RWPE1 (cell line): ENCODE measurements at regions not wholly inside any gene's neighbourhood (a gene's known extent, or its start where the extent isn't known, plus 50 kb on each side); places are given as distances from the start of the nearest gene placed in this dataset.

Source experiments
- CTCF ChIA-PET: fragments of 350-600 bp; sonication (Branson Sonifier 250); formaldehyde crosslinking; extraction: SDS; loops from one replicate; lab custom pipeline; 2021; lab: Yijun Ruan, JAX
- POLR2A ChIA-PET: fragments of 400-600 bp; formaldehyde crosslinking; extraction: SDS; loops from one replicate; lab custom pipeline; 2020; ENCODE audit warnings: antibody characterized with exemption; ENCODE audit not compliant: low non-redundant PET; lab: Yijun Ruan, JAX
- DNase-seq: peaks from one replicate; pipeline ENCODE4 v3.0.0; 2012; ENCODE audit warnings: low spot score
- H3K27ac ChIP-seq: fragments of 450-650 bp; 2 replicates; pipeline ENCODE4 v1.5.1; 2017
- TF ChIP-seq, protein P1 (sequence below): fragments of 450-650 bp; conservative IDR thresholded peaks from 2 replicates; pipeline ENCODE4 v1.5.1; 2017; ENCODE audit warnings: low read depth, mild to moderate bottlenecking

DNA sequence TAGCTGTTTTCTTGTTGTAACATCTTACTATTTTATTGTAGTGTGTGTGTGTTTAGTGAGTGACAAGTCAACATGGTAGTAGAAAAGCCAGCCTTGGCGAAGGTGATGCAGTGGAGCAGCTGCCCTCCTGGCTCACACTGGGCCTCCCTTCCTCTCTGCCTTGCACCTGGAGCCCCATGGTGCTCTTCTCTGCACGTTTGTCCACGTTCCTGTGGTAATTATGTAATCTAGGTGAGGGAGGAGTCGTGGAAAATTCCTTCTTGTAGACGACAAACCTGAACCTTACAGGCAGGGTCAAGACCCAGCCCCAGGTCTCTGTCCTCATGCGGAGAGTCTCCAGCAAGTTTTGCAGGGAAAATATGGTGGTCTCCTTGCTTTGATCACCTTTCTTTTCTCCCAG, 348.3 kb upstream of the MKI67 start:
- TF ChIP-seq, protein P1, sequence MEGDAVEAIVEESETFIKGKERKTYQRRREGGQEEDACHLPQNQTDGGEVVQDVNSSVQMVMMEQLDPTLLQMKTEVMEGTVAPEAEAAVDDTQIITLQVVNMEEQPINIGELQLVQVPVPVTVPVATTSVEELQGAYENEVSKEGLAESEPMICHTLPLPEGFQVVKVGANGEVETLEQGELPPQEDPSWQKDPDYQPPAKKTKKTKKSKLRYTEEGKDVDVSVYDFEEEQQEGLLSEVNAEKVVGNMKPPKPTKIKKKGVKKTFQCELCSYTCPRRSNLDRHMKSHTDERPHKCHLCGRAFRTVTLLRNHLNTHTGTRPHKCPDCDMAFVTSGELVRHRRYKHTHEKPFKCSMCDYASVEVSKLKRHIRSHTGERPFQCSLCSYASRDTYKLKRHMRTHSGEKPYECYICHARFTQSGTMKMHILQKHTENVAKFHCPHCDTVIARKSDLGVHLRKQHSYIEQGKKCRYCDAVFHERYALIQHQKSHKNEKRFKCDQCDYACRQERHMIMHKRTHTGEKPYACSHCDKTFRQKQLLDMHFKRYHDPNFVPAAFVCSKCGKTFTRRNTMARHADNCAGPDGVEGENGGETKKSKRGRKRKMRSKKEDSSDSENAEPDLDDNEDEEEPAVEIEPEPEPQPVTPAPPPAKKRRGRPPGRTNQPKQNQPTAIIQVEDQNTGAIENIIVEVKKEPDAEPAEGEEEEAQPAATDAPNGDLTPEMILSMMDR, result no peak
- ChIA-PET CTCF (no interaction called here), POLR2A (no interaction called here)
- no peak for DNase-seq
- H3K27ac ChIP-seq, result no peak overlapping the region

GRCh38 chr10:128475686-128476367, 349.6 kb upstream of the MKI67 start:
- H3K27ac ChIP-seq, result no peak overlapping the region
- no peak for DNase-seq
- CTCF ChIA-PET, result no interaction called here
- TF ChIP-seq, protein P1, result no peak
- POLR2A ChIA-PET, result no interaction called here

GRCh38 chr10:128476368-128476725, 350.1 kb upstream of the MKI67 start:
- TF ChIP-seq, protein P1, result no peak
- H3K27ac ChIP-seq, result no peak overlapping the region
- ChIA-PET POLR2A (no interaction called here), CTCF (no interaction called here)
- no peak for DNase-seq

DNA sequence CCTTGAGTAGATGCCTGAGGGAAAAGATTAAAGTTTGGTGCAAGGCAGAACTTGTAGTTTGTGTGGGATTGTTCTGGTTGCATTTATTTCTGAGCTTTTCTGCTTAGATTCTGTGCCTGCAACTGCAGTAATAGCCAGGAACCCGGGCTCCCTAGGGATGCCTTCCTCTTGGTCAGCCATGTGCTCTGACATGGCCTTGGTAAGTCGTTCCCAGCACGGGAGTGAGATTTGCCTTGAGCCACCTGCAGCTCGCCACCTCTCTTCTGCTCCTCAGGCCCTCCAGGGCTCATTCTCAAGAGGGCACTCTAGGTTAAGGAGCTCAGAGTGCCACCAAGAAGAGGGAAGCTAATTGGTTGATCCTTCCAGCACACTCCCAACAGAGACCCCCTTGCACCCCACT, 350.6 kb upstream of the MKI67 start:
- POLR2A ChIA-PET, result no interaction called here
- CTCF ChIA-PET, result no interaction called here
- TF ChIP-seq, protein P1, result no peak
- no peak for DNase-seq
- no peak overlapping the region for H3K27ac ChIP-seq

DNA sequence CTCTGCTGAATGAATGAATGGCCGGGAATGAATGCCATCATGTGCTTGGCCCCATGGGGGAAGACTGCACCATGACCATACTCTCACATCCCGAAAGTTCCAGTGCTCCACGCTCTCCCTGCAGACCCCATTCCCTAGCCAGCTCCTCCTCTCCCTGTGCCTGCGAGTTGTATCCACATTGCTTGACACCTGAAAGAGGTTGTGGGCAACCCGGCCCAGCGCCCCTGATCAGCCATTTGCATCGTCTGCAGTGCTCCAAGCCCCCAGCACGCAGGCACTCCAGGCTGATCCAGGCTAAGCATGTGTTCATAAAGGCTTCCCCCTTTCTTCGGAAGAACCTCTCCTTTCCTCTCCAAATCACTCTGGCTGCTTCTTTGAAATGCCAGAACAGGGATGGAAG, 354.4 kb upstream of the MKI67 start:
- no peak overlapping the region for H3K27ac ChIP-seq
- ChIA-PET CTCF (no interaction called here), POLR2A (no interaction called here)
- DNase-seq, result no peak
- TF ChIP-seq, protein P1, result no peak

DNA sequence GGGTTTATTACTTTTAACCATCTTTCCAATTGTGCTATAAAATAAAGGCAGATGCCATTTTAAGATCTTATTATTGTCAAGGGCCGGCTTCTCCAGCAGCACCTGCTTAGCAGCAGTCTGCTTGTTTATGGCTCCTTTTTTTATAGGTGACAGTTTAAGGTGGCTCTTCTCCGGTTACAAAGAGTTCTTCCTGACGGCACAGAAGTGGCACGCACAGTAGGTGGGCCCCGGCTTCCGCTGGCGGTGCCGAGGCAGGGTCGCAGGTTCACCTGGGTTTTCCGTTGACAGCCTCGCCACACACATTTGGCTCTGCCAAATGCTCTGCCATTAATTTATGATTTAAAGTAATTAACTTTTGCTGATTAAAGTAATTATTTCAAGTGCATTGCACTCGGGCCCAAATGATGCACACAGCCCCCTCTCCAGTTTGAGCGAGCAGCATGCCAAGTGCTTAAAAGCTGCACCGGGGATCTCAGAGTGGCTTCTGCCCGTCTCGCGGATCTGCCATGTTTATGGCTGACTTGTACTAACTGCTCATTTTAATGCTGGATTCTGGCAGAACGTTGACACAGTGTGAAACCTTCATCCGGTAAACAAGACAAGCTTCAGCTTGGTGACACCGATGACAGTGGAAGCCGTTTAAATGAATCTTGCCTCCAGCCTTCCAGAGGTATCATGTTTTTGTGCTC, 355.1 kb upstream of the MKI67 start:
- no peak for DNase-seq
- H3K27ac ChIP-seq, result no peak overlapping the region
- POLR2A ChIA-PET, result no interaction called here
- CTCF ChIA-PET, result no interaction called here
- TF ChIP-seq, protein P1, result no peak
